NCI-H345 treated with DMSO at 0.1 percent for 48 hours (cell line): ENCODE measurements at regions not wholly inside any gene's neighbourhood (a gene's known extent, or its start where the extent isn't known, plus 50 kb on each side); places are given as distances from the start of the nearest gene placed in this dataset.
"Not testable (repeated sequence)": the region's sequence is repeated elsewhere in the genome, so short reads cannot be mapped to it uniquely, and the experiment has no call there.

Experiments
- DNase-seq: peaks from one replicate; lab custom pipeline; 2025; ENCODE audit not compliant: unreplicated experiment; lab: John Stamatoyannopoulos, UW

DNA sequence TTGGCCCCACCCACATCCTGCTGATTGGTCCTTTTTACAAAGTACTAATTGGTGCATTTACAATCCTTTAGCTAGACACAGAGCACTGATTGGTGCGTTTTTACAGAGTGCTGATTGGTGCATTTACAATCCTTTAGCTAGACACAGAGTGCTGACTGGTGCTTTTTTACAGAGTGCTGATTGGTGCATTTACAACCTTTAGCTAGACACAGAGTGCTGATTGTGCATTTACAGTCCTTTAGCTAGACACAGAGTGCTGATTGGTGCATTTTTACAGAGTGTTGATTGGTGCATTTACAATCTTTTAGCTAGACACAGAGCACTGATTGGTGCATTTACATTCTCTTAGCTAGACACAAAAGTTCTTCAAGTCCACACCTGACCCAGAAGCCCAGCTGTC lies 144.2 kb upstream of the XIRP2 start:
- not testable (repeated sequence) for DNase-seq

DNA sequence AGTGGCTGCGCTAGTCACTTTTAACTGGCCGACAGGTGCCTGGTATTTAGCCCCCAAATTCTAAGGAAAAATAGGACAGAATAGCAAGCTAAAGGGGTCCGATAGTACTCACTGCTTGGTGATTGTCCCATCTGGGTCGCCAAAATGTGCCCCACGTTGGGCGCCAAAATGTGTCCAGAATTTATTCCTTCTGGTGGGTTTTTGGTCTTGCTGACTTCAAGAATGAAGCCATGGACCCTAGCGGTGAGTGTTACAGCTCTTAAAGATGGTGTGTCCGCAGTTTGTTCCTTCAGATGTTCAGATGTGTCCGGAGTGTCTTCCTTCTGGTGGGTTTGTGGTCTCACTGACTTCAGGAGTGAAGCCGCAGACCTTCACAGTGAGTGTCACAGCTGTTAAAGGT lies 144.8 kb upstream of the XIRP2 start:
- not testable (repeated sequence) for DNase-seq

DNA sequence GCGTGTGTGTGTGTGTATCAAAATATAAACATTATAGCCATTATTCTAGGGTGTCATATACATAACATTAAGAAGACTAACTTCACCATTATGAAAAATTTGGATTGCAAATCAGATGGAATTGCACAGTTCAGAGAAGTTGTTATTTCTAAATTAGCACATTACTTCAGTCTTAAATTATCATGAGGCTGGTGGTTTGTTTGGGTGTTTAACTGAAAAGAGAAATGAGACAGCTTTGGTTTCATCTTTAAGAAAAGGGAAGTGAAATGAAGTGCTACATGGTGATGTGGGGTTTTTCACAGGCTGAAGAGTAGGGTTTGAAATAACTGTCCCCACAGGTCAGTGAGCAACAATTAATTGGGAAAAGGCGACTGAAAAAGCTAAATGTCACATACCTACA lies 161.2 kb upstream of the XIRP2 start:
- DNase-seq = no peak

DNA sequence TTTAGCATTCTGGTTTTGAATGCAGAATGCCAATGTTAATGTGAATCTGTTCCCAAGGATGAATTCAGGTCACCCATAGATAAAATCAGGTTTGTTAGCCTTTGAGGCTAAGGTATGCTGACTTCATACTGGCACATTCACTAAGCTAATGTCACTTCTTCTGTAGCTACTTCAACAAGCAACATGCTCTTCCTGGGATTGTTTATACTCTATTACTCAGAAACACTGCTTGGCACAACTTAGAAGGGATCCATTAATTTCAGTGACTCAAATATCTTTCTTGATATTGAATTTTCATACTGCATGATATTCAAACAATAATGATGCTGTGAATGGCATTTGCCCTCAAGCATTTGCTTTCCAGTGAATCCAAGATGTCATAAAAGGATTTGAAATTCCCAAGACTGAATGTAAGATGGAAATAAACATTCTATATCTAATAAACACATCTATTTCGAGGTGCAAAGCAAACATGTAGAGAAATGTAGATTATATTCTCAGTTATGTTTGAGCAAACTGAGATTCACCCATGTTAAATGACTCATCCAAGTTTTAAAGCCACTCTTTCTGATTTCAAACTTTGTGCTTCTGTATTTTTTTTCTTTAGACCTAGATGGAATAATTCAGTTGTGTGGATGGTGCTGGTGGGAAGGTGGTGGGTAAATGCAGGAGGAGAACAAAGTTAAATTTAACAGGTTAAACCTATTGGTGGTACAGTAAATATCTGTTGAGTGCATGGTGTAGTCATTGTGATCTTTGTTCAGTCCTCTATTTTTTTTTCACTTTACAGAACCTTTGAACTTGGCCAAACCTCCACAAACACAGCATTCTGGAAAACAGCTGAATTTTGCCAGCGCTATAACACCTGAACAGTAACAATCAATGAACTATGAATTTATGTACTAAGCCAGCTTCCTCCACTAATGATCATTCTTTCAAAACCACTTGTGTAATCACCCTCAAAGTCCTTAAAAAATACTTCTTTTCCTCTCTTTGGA lies 162.1 kb upstream of the XIRP2 start:
- no peak for DNase-seq

DNA sequence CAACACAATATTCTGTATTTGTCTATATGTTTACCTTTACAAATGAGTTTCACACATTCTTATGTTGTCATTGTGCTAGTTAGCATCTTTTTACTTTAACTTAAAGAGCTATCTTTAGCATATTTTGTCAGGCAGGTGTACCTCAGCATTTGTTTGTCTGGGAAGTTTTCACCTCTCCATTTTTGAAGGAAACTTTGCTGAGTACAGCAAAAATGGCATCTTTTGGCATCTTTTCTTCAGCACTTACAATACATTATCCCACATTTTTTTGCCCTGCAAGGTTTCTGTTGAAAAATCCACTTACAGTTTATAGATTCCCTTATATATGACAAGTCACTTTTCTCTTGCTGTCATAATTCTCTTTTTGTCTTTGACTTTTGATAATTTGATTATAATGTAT lies 171.3 kb upstream of the XIRP2 start:
- no peak for DNase-seq

DNA sequence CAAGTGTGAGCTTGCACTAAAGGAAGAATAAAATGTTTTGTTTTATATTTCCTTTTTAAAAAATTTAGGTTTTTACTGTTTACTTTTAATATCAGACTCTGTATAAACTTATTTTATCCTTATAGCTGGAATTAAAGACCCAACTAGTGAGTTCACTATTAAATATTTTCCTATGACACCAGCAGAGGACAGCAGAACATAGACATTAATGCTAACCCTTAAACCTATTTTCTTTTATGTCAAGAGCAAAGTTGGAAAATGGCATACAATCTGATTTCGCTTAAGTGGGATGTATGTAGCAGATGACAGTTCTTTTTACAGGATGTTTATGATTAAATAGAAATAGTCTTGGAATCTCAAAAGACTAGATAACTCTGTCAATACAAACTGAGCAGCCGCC lies 188.2 kb upstream of the XIRP2 start:
- DNase-seq = no peak

DNA sequence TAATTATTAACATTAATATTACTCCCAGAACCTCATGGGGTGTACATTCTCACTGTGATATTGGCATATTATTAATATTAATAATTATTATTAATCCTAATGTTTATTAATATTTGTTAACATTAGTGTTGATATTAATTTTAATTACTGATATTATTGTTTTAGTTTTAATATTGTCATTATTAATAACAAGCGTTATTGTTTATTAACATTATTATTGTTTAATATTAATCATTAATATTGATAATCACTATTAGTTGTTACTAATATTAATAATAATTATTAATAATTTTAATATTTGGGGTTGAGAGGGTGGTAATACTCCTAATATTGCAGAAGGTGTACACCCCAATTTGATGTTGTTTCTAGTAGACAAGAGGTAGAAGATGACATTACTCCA lies 193.1 kb upstream of the XIRP2 start:
- DNase-seq = no peak

DNA sequence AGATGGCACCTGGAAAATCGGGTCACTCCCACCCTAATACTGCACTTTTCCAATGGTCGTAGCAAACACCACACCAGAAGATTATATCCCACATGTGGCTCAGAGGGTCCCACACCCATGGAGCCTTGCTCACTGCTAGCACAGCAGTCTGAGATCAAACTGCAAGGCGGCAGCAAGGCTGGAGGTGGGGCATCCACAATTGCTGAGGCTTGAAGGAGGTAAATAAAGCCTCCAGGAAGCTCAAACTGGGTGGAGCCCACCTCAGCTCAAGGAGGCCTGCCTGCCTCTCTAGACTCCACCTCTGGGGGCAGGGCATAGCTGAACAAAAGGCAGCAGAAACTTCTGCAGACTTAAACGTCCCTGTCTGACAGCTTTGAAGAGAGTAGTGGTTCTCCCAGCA lies 192.0 kb upstream of the SCN7A start:
- DNase-seq = not testable (repeated sequence)

DNA sequence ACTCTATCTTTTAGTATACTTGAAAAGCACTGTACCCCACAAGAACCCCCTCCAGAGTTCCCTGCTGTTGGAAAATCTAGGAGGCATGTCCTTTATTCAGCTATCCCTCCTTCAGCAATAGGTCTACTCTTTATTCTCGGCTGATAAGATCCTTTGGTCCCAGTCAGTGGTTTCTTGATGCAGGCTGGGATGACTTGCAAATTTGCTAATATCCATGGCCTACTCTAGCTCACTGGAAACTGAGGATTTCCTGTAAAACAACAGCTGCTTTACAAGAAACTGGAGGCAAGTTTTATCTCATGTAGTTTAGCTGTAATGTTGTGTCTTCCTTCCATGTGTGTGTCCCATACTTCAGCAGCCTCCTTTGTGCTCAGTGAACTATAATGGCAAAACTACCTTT lies 183.9 kb upstream of the SCN7A start:
- DNase-seq = no peak

DNA sequence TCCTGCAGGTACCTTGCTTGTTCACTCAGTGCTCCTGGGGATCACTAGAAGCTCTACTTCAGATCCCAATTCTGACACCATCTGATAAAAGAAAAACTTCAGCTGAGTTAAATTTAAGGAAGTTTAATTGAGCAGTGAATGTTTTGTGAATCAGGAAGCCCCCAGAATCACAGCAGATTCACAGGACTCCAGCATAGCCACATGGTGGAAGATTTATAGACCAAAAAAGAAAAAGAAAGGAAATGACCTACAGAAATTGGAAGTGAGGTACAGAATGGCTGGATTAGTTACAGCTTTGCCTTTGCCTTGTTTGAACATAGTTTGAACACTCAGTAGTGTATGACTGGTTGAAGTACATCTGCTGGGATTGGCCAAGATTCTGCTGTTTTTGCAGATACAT lies 182.7 kb upstream of the SCN7A start:
- no peak for DNase-seq

DNA sequence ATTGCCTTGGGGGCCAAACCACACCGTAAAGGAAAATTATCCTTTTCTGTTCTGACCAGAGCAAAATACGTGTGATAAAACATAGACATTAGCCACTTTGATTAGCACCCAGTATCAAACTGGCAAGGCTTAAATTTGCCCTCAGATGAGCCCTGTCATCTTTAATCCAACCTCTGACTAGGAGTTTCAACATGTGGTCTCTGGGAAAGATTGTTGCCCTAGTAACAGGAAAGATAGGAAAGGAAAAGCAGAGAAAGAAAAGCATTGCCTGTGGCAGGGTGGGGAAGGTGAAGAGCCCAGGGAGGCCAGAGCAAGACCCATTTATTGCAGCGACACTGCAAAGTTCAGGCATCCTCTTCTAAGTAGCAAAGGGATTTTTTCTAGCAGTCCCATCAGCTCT lies 181.5 kb upstream of the SCN7A start:
- no peak for DNase-seq

DNA sequence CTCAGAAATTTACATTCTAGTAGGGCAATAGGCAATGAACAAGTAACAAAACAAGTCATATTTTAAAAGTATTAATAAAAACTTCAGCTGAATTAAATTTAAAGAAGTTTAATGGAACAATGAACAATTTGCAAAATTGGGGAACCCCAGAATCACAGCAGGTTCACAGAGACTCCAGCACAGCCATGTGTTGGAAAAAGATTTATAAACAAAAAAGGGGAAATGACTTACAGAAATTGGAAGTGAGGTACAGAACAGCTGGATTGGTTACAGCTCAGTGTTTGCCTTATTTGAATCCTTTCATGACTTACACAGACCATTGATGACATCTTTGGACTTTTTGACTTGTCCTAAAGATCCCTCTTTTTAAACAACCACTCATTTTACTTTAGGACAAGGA lies 179.9 kb upstream of the SCN7A start:
- DNase-seq = no peak

DNA sequence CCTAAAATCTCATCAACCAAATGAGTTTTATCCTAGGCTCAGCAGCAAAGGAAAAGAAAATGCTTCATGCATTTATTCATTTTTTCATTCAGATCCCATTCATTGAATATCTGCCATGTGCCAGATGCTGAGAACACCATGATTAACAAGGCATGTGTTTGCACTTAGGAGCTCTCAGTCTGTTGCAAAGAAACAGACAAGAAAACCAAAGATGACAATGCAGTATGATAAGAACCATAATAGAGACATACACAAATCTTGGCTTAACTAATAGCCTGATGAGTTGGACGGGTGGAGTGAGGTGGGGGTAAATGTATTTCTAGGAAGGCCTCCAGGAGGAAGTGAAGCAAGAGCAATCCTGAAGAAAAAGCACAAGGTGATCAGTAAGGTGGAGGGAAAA lies 177.8 kb upstream of the SCN7A start:
- DNase-seq = no peak

DNA sequence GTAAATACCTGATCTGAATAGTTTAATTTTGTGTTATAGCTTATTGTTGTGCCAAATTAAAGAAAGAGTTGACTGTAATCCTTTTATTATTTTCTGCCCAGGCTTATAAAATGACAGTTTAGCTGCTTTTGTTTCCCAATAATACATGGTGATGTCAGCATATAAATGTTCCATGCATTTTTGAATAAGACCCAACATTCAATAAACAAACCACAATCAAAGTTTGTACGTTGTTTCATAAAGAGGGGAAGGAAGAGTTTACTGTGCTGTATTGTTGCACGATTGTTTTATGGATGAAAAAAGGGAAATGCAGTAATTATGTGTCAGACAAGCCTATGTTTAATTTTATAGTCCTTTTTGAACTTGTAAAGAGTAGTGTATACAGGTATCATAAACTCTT lies 177.2 kb upstream of the SCN7A start:
- DNase-seq = no peak

DNA sequence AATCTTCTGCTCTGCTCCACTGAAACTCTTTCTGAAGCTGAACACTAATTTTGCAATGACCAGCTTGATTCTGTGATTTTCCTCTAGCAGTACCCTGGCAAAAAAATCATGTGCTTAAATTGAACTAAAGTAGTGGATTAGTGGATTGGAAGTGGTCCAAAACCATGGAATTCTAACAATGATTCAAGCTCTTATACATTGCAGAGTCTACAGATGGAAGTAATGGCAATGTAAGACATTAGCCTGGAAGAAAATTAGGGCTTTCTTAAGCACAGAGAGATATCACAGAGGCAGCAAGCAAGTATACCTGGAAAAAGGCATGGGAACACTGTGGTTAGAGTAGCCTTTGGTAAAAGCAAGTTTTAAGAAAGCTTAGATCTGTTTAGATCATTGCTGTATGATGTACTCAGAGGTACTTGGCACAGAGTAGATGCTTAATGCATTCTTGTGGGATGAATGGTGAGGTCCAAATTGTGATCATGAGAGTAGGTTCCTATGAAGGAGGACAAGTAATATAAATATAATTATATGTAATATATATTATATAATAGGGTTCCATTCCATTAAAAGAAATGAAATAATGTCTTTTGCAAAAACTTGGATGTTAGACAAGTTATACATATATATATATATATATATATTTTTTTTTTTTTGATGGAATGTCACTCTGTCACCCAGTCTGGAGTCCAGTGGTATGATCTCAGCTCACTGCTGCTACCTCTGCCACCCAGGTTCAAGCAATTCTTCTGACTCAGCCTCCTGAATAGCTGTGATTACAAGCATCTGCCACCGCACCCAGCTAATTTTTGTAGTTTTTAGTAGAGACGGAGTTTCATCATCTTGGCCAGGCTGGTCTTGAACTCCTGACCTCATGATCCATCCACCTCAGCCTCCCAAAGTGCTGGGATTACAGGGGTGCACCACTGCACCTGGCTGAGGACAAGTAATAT lies 172.2 kb upstream of the SCN7A start:
- no peak for DNase-seq

DNA sequence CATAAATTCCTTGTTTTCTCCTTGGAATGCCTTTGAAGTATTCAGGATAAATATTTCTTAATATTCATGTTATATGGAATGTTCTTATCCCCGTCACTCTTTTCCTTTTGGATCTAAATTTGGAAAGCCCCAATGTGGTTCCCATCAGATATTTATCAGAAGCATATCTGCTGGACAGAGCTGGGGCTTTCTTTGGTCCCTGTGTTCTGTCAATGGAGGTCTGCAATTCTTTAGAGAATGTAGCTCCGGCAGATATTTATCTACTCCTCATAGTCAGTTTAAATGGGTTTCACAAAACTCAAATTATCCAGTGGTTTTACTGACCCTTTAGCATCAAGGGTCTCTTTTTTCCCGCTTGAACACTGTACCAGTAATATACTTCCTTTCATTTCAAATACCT lies 167.8 kb upstream of the SCN7A start:
- DNase-seq = no peak

DNA sequence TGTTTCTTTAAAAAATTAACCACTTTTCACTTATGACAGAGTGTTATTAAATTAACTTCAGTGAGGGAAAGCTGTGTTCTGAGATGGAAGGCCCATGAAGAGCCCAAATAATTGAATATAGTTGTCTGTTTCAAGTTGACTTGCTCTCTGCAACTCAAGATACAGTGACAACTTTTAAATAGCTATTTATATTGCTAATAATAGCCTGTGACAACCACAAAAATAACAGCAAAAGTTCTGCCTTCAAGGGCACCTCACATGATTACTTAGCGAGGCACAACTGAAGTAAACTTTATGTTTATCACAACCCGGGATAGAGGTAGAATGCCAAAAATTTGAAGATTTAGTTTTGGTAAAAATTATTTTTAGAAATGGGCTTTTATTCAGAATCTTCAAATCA lies 167.3 kb upstream of the SCN7A start:
- no peak for DNase-seq

DNA sequence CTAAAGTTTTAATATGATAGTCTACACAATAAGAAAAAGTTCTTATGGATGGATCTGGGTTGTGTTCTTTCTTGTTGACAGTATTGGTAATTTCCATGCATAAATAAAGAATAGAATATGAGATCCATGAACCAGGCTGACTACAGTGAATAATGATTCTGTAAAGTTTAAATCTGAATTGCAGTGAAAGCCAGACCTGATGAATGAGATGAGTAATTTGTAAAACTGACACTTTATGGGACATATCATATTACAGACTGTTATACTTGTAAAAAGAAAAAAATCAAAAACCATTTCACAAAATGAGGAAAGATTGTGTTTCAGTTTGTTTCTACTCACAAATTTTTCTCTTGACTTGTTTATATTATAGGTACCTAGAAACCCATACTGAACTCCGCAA lies 164.9 kb upstream of the SCN7A start:
- no peak for DNase-seq

DNA sequence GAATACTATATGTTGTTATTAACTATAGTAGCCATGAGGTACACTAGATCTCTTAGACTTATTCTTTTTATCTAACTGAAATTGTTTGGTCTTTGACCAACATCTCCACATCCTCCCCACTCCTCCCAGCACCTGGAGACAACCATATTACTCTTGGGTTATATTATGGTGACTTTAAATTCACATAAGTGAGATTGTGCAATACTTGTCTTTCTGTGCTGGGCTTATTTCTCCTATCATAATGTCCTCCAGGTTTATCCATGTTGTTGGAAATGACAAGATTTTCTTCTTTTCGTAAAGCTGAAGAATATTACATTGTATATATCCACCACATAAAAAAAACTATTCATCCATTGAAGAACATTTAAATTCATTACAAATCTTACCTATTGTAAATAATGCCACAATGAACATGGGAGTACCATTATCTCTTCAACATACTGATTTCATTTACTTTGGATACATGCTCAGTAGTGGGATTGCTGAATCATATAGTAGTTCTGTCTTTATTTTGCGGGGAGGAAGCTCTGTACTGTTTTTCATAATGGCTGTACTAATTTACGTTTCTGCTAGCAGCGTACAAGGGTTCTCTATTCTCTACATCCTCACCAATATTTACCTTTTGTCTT lies 159.2 kb upstream of the SCN7A start:
- peak; percentile 93 for DNase-seq

DNA sequence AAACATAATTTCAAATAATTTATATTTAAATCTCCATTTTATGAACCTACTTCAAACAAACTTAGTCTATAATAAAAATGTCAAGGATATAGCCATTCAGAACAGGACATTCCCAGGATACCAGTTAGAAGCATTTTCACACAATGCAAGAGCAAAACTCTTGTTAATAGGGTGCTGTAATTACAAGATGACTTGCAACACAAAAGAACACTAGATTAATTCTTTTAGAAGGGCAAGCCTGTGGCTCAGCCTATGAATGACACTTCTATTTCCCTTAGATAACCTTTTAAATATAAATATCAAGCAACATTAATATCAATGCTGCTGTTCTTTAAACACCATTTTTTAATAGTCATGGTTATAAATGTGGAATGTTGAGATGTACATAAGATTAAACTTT lies 157.9 kb upstream of the SCN7A start:
- DNase-seq = no peak

DNA sequence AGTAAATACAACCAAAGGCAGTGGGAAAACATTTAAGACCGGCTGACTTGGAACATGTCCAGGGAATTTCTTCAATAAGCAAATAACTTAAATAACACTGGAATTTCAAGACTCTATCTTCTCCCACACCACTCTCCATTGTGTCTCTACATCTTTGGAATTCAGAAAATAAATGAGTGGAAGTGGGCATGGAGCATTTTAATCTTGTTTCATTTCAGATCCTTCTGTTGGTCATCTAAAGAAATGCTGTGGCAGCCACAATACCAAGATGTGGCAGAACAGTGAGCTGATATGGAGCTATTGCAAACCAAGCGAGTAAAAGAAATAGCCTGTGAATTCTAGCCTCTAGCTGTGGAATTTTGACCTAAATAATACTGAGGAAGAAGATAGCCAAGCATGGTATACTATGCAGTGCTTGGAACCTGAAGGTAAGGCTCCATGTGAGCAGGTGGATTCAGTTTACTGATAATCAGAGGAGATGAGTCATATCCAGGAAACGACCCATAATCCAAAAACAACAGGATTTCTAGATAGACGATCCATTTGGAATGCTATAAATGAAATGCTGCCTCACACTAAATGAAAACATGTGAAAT lies 157.1 kb upstream of the SCN7A start:
- DNase-seq = no peak
